HG02763 (cell line): ENCODE measurements at regions not wholly inside any gene's neighbourhood (a gene's known extent, or its start where the extent isn't known, plus 50 kb on each side); places are given as distances from the start of the nearest gene placed in this dataset.
"Not testable (repeated sequence)": the region's sequence is repeated elsewhere in the genome, so short reads cannot be mapped to it uniquely, and the experiment has no call there.

Experiments
- ATAC-seq: cut with Tn5 transposase; IDR thresholded peaks from one replicate; pipeline ENCODE4 v1.9.1; 2021; ENCODE audit warnings: mild to moderate bottlenecking, moderate library complexity; ENCODE audit not compliant: unreplicated experiment

DNA sequence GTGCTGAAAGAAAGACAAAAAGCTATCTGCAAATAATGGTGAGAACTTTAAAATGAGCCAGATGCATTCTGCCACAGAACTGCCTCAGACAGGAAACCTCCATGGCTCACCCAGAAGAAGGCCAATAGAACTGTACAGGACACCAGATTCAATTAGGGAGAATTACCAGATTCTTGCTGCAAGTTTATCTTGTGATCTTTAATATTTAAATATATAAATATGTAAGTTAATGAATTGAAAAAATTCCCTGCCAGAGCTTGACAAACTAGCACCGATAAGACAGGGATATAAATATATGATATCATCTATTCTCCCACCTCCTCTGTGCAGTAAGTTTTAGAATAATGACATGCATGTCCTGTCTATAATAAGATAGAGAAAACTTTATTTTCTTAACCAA is 252.8 kb downstream of the PLK2 start:
- no peak for ATAC-seq

DNA sequence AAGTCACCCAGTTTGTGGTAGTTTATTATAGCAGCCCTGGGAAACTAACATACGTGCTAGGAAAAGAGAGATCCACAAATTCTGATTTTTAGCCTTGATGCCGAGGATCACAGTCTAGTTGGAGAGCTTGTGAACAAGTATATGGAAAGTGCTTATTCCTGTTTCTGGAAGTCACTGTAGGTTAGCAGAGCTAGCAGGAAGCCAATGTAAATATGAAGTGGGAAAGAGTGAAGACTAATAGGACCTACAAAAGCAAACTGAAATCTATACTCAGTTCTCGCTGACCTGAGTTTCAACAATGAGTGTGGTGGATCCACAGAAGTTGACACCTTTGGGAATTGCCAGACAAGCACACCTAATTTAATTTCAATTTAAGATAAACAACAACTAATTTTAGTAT is 254.9 kb downstream of the PLK2 start:
- ATAC-seq, result no peak

DNA sequence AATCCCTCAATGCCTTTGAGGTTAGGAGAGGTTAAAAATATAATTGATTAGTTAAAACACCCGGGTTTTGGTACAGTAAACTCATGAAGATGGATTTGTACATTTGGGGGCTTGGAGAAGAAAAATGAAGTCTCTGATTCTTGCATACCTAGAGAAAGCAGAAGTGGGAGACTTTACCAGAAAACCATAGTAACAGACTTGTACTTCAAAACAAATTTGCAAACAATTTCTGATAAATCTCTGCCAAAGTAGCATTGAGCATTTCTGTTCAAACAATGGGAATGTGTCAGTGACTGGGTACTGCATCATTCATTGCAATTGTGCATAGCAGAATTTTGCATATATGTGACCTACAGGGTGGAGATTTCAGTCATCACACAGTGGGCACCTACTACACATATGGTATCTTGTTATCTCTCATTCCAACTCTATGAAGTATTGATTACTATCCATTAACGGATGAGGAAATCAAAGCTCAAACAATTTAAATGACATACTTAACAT is 256.9 kb downstream of the PLK2 start:
- ATAC-seq, result no peak

DNA sequence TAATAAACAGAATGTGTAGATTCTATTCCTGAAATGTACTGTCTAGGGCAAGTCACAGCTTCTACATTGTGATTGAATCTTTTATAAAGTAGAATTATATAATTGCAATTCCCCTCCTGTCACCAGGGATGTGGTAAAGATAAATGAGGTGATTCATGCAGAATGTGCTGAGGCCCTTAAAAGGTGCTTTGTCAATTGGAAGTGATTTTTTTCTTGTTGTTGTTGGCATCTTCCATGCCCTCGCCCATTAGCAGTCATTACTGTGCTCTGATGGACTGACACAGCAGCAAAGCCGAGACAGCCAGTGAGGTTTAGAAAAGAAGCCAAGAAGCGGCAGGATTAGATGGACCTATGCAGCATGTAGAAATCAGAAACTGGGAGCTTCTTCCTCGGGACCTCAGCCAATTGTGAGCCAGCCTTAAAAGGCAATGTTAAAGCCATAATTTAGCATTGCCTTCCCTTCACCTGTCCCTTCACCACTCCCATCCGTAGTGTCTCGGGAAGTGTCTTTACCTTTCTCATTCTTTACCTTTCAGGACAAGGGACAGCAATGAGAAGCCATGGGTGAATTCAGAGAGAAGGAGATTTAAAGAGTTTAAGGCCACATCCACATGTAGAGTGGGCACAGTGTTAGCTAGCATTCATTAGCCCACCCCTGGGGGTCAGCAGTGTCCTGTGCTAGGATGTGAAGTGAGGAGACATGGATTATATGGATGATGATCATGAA is 257.8 kb downstream of the PLK2 start:
- no peak for ATAC-seq

DNA sequence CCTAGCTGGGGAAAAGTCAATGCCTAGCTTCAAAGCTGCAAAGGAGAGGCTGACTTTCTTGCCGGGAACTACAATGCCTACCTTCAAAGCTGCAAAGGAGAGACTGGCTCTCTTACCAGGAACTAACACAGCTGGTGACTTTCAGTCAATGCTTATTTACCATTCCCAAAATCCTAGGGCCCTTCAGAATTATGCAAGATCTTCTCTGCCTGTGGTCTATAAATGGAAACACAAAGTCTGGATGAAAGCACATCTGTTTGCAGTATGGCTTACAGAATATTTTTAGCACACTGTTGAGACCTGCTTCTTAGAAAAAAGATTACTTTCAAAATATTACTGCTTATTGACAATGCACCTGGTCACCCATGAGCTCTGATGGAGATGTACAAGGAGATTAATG is 259.4 kb downstream of the PLK2 start:
- no peak for ATAC-seq

DNA sequence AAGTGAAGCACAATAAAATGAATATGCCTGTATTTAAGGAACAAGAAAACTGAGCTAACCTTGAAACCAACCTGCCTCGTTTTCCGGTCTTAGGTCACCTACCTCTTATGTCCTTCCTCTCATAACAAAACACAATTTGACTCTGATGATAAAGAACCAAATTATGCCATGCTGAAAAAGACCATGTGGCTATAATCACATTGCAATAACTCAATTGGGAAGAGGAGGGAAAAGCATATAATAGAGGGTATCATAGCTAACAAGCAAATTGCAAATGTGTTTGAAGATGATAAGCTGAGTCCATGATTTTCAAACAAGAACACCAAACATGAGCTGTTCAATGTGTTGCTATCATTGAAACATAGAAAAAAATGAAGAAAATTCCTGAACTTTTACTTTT is 260.8 kb downstream of the PLK2 start:
- ATAC-seq, result no peak

DNA sequence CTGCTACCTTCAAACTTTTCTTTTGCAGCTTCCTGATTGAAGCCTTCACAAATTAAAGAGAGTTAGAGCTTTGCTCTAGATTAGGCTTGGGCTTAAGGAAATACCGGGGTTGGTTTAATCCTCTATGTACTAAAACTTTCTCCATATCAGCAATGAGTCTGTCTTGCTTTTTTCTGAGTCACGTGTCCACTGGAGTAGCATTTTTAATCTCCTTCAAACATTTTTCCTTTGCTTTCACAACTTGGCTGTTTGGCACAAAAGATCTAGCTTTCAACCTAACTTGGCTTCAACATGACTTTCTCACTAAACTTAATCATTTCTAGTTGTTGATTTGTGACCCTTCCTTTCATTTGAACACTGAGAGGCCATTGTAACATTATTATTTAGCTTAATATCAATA is 261.6 kb downstream of the PLK2 start:
- no peak for ATAC-seq

DNA sequence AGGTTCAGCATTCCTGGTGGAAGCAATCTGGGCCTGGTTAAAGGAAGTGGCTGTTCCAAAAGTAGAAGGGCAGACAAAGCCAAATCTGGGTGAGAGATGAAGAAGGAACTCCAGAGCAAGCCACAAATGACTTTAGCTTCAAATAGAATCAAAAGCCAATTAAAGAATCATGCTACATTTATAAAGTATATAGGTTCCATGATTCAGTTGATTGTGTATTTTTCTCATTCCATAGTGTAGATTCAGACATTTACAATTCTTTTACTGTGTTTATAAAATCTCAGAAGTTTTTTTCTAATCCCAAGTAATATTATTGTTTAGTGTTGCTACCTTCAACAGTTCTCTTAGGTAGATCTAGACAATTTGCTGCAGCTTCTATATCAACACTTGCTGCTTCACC is 262.0 kb downstream of the PLK2 start:
- no peak for ATAC-seq

DNA sequence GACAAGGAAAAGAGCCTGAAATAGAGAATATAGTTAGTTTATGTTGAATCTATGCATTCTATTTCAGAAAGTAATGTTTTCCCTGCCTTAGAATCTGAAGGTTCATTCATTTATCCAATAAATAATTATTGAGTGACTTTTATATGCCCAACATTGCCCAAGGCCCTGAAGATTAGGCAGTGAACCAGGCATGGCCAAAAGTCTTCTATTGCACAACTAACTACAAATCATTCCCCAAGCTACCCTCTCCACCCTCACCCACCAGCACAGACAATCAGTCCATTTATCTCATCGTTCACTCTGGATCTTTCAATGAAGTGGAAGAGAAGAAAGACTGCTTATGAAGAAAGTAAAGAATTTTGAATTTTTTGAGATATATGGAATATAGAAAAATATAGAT is 268.4 kb downstream of the PLK2 start:
- ATAC-seq, result no peak

DNA sequence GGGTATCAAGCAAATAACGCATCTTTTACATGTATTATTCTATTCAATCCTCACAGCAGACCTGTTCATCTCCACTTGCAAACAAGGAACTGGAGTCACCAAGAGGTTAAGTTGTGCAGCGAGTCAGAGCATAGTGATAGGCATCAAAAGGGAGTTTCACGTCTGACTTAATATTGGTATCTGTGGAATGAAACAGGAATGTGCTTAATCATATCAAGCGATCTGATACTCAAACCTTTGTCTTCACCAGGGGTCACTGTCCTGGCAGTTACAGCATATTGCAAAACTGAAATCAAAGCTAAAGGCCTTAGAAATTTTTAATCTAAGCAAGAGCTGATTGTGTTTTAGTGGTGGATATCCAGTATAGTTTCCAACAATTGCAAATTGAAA is 271.6 kb downstream of the PLK2 start:
- ATAC-seq, result no peak

DNA sequence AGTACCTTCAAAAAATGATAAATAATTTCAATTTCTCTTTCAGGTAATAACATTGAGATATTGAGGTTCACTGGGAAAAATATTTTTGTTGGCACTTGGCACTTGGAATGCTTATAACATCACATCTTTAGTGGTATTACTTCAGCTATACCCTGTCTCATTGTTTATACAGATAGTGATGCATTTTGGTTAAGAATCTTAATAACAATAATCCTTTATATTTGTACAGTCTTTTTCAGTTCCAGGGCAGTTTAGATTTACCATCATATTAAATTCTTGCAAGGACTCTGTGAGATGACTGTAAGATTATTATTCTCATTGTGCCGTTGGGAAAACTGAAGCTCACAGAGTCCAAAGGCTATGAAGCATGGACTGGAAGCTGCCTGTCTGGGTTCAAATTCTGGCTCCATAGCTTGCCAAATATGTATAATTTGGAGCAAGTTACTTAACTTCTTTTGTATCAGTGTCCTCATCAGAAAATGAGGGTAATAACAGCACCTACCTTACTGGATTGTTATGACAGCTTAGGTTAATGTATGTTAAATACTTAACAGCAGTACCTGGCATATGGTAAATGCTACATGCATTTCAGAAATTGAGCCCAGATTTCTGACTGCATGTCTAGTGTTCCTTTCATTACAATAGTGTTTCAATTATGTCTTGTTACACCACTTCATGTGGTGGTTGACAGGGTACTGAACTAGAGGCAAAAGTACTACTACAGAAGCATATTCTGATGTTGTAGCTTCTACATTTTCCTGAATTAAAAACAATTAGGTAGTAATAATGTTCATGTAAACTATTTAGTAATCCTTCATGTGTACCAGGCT is 272.2 kb downstream of the PLK2 start:
- ATAC-seq, result no peak

DNA sequence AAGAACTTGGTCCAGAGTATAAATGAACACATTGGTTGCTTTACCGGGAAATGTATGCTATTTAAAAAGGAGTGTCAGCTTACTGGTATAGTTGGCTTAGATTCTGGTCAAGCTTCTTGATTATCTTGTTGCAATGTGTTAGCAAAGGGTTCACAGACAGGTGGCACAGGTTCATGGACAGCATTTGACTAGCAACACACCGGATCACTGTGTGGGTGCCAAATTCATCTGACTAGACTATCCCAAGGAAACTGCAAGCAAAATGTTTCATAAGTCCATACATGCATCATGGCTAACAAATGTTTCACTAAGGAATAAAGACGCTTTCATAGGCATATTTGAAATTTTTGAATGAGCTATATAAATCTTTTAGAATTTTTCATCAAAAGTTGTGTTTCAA is 274.1 kb downstream of the PLK2 start:
- no peak for ATAC-seq

DNA sequence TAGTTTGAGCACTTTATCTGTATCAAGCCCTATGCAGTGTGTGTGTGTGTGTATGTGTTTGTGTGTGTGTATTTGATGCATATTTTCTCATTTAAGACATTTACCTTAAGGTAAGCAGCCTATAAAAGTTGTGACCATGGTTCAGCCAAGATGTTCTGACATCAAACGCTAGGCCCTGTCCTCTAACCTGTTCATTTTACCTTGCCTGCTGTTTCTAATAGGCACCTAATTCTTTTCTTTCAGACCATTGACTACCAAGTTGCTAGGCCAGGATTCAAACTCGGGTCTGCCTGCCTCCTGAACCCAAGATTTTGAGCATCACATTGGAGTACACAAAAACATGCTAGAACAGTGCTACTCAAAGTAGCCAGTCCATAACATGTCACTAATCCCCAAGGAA is 274.5 kb downstream of the PLK2 start:
- ATAC-seq, result no peak

DNA sequence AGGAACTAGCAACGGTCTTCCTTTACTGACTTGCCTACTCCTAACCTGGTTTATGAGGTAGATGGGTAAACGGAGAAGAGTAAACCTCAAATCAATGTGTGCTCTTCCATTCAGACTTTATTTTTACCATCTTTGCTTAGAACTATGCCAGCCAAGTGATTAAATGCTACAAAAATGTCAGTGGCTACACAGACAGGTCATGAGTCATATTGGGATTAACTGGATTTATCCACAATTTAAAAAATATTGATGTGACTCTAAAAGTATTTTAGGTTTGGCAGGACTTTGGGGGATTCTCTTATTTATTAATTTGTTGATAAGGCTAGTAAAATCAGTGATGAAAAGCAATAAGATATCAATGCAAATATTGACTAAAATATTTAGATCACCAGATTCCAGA is 275.0 kb downstream of the PLK2 start:
- no peak for ATAC-seq

DNA sequence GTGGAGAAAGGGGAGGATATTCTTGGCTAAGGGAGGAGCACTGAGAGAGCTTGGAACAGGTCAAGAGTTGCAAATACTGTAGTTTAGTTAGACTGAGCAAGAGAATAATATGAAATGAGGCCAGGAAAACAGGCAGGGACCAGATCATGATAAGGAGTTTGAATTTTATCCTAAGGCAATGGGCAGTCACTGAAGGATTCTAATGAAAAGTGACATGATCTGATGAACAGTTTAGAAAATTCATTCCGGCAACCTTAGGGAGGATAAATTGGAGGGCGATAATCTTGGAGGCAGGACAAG is 276.1 kb downstream of the PLK2 start:
- ATAC-seq, result no peak

DNA sequence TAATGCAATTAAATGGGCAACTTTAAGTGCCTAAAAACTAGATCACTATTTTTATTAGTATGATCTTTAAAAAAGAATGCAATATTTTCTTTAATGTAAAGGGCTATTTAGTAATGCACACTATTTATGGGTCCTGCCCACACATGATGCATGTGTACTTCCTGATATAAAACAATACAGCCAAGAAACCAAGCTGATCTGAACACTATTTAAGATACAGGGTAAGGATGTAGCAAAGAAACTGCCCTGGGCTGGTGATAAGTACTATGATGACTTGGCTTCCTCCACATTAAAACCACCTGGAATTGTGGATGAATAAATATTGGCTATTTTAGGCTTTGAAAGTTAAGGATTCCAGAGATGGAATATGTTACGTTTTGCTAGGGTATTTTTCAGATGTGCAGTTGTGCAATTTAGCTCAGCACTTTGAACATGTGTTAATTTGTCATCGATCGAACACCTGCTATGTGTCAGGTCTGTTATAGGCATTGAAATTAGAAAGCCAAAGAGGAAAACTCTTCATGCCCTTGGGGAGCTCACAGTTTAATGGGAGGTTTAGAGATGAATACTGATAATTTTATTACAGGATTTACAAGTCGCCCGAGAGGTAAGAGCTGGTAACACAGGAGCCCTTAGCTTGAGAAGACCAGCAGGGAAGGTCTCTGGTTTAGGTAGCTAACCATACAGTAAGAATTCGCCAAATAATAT is 276.7 kb downstream of the PLK2 start:
- no peak for ATAC-seq

DNA sequence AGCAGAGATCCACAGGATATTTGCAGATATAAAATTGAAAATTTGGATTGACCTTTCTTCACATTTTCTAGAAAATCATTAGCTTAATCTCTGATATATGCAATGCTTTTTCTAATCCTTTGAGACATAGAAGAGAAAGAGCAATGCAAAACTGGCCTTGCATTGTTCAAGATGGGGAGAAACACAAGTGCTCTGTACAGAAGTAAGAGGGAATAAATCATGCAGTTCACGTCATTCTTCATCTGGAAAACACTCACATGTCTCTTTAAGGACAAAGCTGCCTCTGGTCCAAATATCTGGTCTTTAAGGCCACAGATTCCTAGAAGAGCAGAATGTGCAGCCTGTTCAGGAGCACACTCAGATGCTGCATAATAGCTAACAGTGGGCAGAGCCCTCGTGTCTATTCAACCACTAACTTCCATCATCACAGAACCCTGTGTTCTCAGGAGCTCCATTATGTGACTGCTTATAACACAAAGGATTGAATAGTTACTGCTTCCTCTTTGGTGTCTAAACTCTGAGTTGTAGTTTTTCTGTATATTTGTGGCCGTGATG is 277.5 kb downstream of the PLK2 start:
- no peak for ATAC-seq

DNA sequence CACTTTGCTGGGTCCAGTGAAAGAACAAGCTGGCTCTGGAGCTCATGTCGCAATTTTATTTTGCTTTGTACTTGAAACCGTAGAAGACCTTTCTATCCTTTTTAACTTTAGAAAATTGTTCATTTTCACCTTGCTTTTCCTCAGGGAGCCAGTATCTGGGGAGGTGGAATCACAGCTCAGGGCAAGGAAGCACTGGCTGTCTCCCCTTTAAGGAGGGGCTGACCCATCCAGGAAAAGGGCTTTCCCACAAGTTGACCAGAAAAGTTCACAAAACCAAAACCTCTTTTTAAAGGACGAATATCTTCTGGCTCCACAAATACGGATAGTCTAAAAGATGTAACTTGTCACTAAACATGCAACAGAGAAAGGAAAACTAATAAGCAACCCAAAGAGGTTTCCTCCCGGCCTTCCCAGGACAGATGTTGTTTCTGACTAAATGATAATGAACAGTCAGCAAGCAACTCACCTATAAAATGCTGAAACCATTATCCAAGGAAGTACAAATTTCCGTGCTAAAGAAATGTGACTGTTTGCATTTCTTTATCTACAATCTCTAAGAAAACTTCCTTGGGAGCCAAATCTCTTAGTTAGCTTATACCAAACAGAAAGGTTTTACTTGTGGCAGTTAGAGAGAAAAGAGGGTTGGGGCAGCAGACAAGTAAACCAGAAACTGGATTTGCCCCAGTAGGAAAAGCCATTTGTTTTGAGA is 278.2 kb downstream of the PLK2 start:
- ATAC-seq, result no peak

DNA sequence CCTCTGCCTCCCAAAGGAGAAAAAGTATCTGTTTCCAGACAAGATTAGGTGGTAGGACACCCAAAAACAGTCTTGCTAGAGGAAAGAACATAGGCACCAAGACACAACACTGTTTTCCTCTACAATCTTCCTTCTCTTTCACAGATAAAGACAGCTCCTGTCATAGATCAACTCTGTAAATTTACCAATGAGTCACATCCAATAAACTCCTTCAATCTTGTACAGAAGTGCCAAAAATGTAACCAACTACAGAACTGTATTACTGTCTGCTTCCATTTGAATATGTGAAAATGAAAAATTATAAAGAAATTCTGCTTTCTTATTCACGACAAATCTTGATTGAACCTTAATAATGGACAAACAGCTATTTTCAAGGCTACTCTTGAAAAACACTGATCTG is 286.9 kb downstream of the PLK2 start:
- no peak for ATAC-seq

DNA sequence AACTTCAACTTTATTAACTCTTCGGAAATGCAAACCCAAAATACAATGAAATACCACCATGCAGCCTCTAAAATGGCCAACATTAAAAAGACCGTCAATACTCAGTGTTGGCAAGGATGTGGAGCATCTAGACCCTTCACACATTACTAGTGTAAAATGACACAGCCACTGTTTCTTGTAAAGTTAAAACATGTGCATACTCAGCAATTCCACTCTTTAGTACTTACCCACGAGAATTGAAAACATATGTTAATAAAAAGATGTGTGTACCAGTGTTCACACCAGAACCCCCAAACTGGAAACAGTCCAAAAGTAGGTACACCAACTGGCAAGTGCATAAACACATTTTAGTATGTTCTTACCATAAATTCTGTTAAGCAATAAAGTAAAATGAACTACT is 294.7 kb downstream of the PLK2 start:
- ATAC-seq, result no peak

DNA sequence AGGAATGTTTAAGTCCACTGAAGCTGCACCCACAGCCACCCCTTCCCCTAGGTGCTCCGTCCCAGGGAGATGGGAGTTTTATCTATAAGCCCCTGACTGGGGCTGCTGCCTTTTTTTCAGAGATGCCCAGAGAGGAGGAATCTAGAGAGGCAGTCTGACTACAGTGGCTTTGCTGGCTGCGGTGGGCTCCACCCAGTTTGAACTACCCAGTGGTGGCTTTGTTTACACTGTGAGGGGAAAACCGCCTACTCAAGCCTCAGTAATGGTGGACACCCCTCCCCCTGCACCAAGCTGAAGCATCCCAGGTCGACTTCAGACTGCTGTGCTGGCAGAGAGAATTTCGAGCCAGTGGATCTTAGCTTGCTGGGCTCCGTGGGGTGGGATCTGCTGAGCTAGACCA is 298.0 kb downstream of the PLK2 start:
- ATAC-seq, result not testable (repeated sequence)
